HCT116 (cell line): ENCODE measurements at regions not wholly inside any gene's neighbourhood (a gene's known extent, or its start where the extent isn't known, plus 50 kb on each side); places are given as distances from the start of the nearest gene placed in this dataset.
"Not testable (repeated sequence)": the region's sequence is repeated elsewhere in the genome, so short reads cannot be mapped to it uniquely, and the experiment has no call there.

Experiments used
- ATAC-seq: fragments of 200-7000 bp; cut with Tn5 transposase; 2 replicates; pipeline ENCODE4 v1.9.1; 2020; ENCODE audit warnings: mild to moderate bottlenecking, moderate library complexity
- BruUV-seq: library from RNA; stranded (reverse); fragments of 400-500 nt; replicated peaks from 2 replicates; lab custom pipeline; 2021; lab: Mats Ljungman, UMichigan
- CTCF ChIA-PET: fragments of 300-600 bp; sonication (Branson Sonifier 250); formaldehyde crosslinking; loops from one replicate; lab custom pipeline; 2021; ENCODE audit warnings: antibody characterized with exemption; lab: Charles Lee
- POLR2A ChIA-PET: fragments of 300-600, 350-600 bp; sonication (Branson Sonifier 250); formaldehyde crosslinking; loops from one replicate; lab custom pipeline; 2021; ENCODE audit warnings: antibody characterized with exemption; lab: Charles Lee
- RAD21 ChIA-PET, 2 experiments: fragments of 300-600 bp; sonication (Branson Sonifier 250); formaldehyde crosslinking; loops; one replicate each; lab custom pipeline; 2023; ENCODE audit warnings: low total read pairs in 2 of 2; ENCODE audit not compliant: uncharacterized antibody in 2 of 2, unreplicated experiment in 2 of 2, low non-redundant PET in 1 of 2; lab: Charles Lee
- DNase-seq: peaks from one replicate; pipeline ENCODE4 v3.0.0-alpha.2; 2010; ENCODE audit warnings: low read depth, low spot score
- H2AFZ ChIP-seq: fragments of 200-600 bp; shearing (Covaris generic), sonication (generic); 2 replicates; pipeline ENCODE4 v1.6.1; 2017; ENCODE audit warnings: low read depth, mixed run types, mixed read lengths, antibody characterized with exemption, low read length; ENCODE audit not compliant: poor library complexity, severe bottlenecking
- H3K27ac ChIP-seq: 2 replicates; pipeline ENCODE4 v1.5.1; 2012; ENCODE audit warnings: low read depth, low read length
- H3K27me3 ChIP-seq: fragments of 200-600 bp; sonication (generic); 2 replicates; pipeline ENCODE4 v1.6.1; 2016; ENCODE audit warnings: mixed run types, low read length, mixed read lengths; ENCODE audit not compliant: insufficient read depth
- H3K36me3 ChIP-seq, 2 experiments: fragments of 200-500 bp in 1 of 2; fragments of 200-600 bp in 1 of 2; sonication (Bioruptor generic) in 1 of 2; sonication (generic) in 1 of 2; 2 replicates each; pipeline versions ENCODE4 v1.5.1 to v1.6.1; 2014 to 2016; ENCODE audit warnings: low read length in 2 of 2, inconsistent platforms in 1 of 2, mixed read lengths in 1 of 2, mixed run types in 1 of 2; ENCODE audit not compliant: insufficient read depth in 2 of 2, control insufficient read depth in 1 of 2
- H3K4me1 ChIP-seq, 2 experiments: fragments of 200-600 bp in 1 of 2; sonication (generic) in 1 of 2; 2 replicates each; pipeline versions ENCODE4 v1.5.1 to v1.6.1; 2012 to 2017; ENCODE audit warnings: low read length in 2 of 2, inconsistent platforms in 1 of 2, mild to moderate bottlenecking in 1 of 2, mixed read lengths in 1 of 2, mixed run types in 1 of 2, moderate library complexity in 1 of 2; ENCODE audit not compliant: insufficient read depth in 2 of 2, control insufficient read depth in 1 of 2
- H3K4me2 ChIP-seq: fragments of 200-600 bp; sonication (generic); 2 replicates; pipeline ENCODE4 v1.6.1; 2017; ENCODE audit warnings: mixed run types, low read length, mixed read lengths
- H3K4me3 ChIP-seq, 2 experiments: fragments of 200-600 bp in 1 of 2; sonication (generic) in 1 of 2; replicated peaks in 1 of 2; 2 replicates each; pipeline ENCODE4 v1.5.1; 2011 to 2016; ENCODE audit warnings: low read length in 2 of 2, control low read depth in 1 of 2, low read depth in 1 of 2, mild to moderate bottlenecking in 1 of 2, mixed read lengths in 1 of 2, mixed run types in 1 of 2
- H3K79me2 ChIP-seq: fragments of 200-600 bp; sonication (generic); 2 replicates; pipeline ENCODE4 v1.6.1; 2017; ENCODE audit warnings: mild to moderate bottlenecking, mixed run types, low read length, moderate library complexity, mixed read lengths; ENCODE audit not compliant: insufficient read depth
- H3K9ac ChIP-seq: fragments of 200-600 bp; sonication (generic); 2 replicates; pipeline ENCODE4 v1.6.1; 2016; ENCODE audit warnings: low read length, mixed read lengths
- H3K9me2 ChIP-seq: fragments of 200-600 bp; sonication (generic), shearing (Covaris generic); 2 replicates; pipeline ENCODE4 v1.6.1; 2017; ENCODE audit warnings: mixed run types, mild to moderate bottlenecking, moderate library complexity; ENCODE audit not compliant: insufficient read depth
- H3K9me3 ChIP-seq, 2 experiments: fragments of 200-500 bp in 1 of 2; fragments of 200-600 bp in 1 of 2; sonication (Bioruptor generic) in 1 of 2; sonication (generic) in 1 of 2; 2 replicates each; pipeline ENCODE4 v1.6.1; 2014 to 2017; ENCODE audit warnings: low read length in 2 of 2, mixed read lengths in 2 of 2, inconsistent platforms in 1 of 2, low read depth in 1 of 2, mild to moderate bottlenecking in 1 of 2, mixed run types in 1 of 2, moderate library complexity in 1 of 2; ENCODE audit not compliant: control insufficient read depth in 1 of 2, insufficient read depth in 1 of 2
- H4K20me1 ChIP-seq: fragments of 200-600 bp; sonication (generic), shearing (Covaris generic); 2 replicates; pipeline ENCODE4 v1.6.1; 2017; ENCODE audit warnings: mixed run types, mild to moderate bottlenecking, moderate library complexity; ENCODE audit not compliant: insufficient read depth
- CEBPB ChIP-seq: IDR thresholded peaks from 2 replicates; pipeline ENCODE4 v1.6.1; 2012; ENCODE audit warnings: low read depth
- EGR1 ChIP-seq: IDR thresholded peaks from 2 replicates; pipeline ENCODE4 v1.6.1; 2012; ENCODE audit warnings: low read depth
- ELF1 ChIP-seq: IDR thresholded peaks from 2 replicates; pipeline ENCODE4 v1.6.1; 2012; ENCODE audit warnings: low read depth, borderline replicate concordance
- EZH2phosphoT487 ChIP-seq: fragments of 200-600 bp; IDR thresholded peaks from 2 replicates; pipeline ENCODE4 v1.6.1; 2018; ENCODE audit warnings: antibody characterized with exemption, borderline replicate concordance
- FOSL1 ChIP-seq: IDR thresholded peaks from 2 replicates; pipeline ENCODE4 v1.6.1; 2012; ENCODE audit warnings: low read depth
- JUND ChIP-seq: IDR thresholded peaks from 2 replicates; pipeline ENCODE4 v1.6.1; 2012
- MAX ChIP-seq: IDR thresholded peaks from 2 replicates; pipeline ENCODE4 v1.6.1; 2012
- REST ChIP-seq: IDR thresholded peaks from 2 replicates; pipeline ENCODE4 v1.6.1; 2012; ENCODE audit warnings: low read depth
- SIN3A ChIP-seq: IDR thresholded peaks from 2 replicates; pipeline ENCODE4 v1.6.1; 2012; ENCODE audit warnings: low read depth
- SRF ChIP-seq: IDR thresholded peaks from 2 replicates; pipeline ENCODE4 v1.6.1; 2012; ENCODE audit warnings: low read depth
- TCF7L2 ChIP-seq: IDR thresholded peaks from 2 replicates; pipeline ENCODE4 v1.7.0; 2011; ENCODE audit warnings: borderline replicate concordance, inconsistent platforms; ENCODE audit not compliant: insufficient read depth, insufficient read length; ENCODE audit errors: extremely low read depth
- YY1 ChIP-seq: IDR thresholded peaks from 2 replicates; pipeline ENCODE4 v1.6.1; 2011; ENCODE audit warnings: low read length, low read depth, moderate library complexity, mild to moderate bottlenecking; ENCODE audit not compliant: insufficient replicate concordance; ENCODE audit errors: extremely low read depth
- intact Hi-C: fragments of 100-400 bp; cut with micrococcal nuclease; formaldehyde crosslinking; loops from 2 replicates; pipeline ENCODE4 v1.10.0; 2022
- TF ChIP-seq, protein P1 (sequence below): IDR thresholded peaks from 2 replicates; pipeline ENCODE4 v1.6.1; 2012
- TF ChIP-seq, protein P2 (sequence below), 3 experiments: fragments of 200-600 bp in 1 of 3; sonication (generic) in 1 of 3; IDR thresholded peaks in 2 of 3; conservative IDR thresholded peaks in 1 of 3; 2 replicates each; pipeline ENCODE4 v1.5.1; 2012 to 2017; ENCODE audit warnings: low read depth in 2 of 3, low read length in 2 of 3, antibody characterized with exemption in 1 of 3, borderline replicate concordance in 1 of 3, control low read depth in 1 of 3, mild to moderate bottlenecking in 1 of 3, mixed read lengths in 1 of 3, mixed run types in 1 of 3, moderate library complexity in 1 of 3; ENCODE audit not compliant: insufficient read depth in 1 of 3

DNA sequence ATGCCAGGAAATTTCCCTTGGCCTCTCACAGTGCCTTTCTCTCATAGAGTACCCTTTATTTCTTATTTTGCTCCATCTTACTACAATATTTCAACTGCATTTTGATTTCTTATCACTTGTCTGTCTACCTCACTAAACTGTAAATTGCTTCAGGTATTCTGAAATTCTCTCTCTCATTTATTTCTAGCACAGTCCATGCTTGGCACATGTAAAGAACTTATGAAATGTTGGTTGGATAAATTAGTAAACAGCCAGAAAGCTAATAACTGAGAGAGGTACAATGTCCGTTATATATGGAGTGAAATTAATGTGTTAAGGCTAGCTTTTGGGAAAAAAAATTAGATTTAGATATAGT lies 138.3 kb upstream of the RFC3 start (continued):
- no peak for TF ChIP-seq REST
- no peak for TF ChIP-seq JUND
- no peak for TF ChIP-seq EGR1
- no peak for TF ChIP-seq YY1
- TF ChIP-seq SRF: no peak
- TF ChIP-seq EZH2phosphoT487: no peak
- no peak for TF ChIP-seq ELF1
- no peak for TF ChIP-seq FOSL1
- no peak for TF ChIP-seq SIN3A

- Histone ChIP-seq H3K27ac (no peak overlapping the region), H3K27me3 (no peaks in the 10 kb centered on the region), H3K4me3 (no peak overlapping the region), H4K20me1 (no peaks in the 10 kb centered on the region), H3K9ac (no peak overlapping the region), H3K4me2 (no peak overlapping the region), H3K36me3 (no peaks in the 10 kb centered on the region), H2AFZ (no peak overlapping the region), H3K9me2 (no peaks in the 10 kb centered on the region), H3K4me1 (no peaks in the 10 kb centered on the region), H3K79me2 (no peaks in the 10 kb centered on the region), H3K9me3 (no peaks in the 10 kb centered on the region)
- RAD21 ChIA-PET: no interaction called here
- DNase-seq: no peak
- ATAC-seq: no peak
- BruUV-seq: no TSS peak
- TF ChIP-seq SIN3A (no peak), FOSL1 (no peak), MAX (no peak), CEBPB (no peak), TCF7L2 (no peak)
- TF ChIP-seq, protein P1, sequence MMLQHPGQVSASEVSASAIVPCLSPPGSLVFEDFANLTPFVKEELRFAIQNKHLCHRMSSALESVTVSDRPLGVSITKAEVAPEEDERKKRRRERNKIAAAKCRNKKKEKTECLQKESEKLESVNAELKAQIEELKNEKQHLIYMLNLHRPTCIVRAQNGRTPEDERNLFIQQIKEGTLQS: no peak
- TF ChIP-seq, protein P2, sequence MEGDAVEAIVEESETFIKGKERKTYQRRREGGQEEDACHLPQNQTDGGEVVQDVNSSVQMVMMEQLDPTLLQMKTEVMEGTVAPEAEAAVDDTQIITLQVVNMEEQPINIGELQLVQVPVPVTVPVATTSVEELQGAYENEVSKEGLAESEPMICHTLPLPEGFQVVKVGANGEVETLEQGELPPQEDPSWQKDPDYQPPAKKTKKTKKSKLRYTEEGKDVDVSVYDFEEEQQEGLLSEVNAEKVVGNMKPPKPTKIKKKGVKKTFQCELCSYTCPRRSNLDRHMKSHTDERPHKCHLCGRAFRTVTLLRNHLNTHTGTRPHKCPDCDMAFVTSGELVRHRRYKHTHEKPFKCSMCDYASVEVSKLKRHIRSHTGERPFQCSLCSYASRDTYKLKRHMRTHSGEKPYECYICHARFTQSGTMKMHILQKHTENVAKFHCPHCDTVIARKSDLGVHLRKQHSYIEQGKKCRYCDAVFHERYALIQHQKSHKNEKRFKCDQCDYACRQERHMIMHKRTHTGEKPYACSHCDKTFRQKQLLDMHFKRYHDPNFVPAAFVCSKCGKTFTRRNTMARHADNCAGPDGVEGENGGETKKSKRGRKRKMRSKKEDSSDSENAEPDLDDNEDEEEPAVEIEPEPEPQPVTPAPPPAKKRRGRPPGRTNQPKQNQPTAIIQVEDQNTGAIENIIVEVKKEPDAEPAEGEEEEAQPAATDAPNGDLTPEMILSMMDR (IDR thresholded peaks at IDR 0.05 in 2 of 3, conservative IDR thresholded peaks at IDR 0.05 in 1 of 3; ENCODE audit: borderline replicate concordance in 1 of 3, insufficient read depth in 1 of 3, low read depth in 2 of 3, low read length in 2 of 3): no peak
- intact Hi-C loops: no loop called here
- POLR2A ChIA-PET: no interaction called here
- CTCF ChIA-PET: no interaction called here
These were observed 135.9 kb upstream of the RFC3 start for GRCh38 chr13:33682020-33682564.

GRCh38 chr13:33682646-33683045 lies 135.3 kb upstream of the RFC3 start:
- intact Hi-C loops, DNase-seq, CTCF ChIA-PET: not testable (repeated sequence)

More at GRCh38 chr13:33682646-33683045, 135.3 kb upstream of the RFC3 start:
- H3K4me2 ChIP-seq, H3K27me3 ChIP-seq, POLR2A ChIA-PET, H3K4me3 ChIP-seq, BruUV-seq, ATAC-seq, H3K9ac ChIP-seq, H2AFZ ChIP-seq, H3K79me2 ChIP-seq, RAD21 ChIA-PET, H3K4me1 ChIP-seq, H3K36me3 ChIP-seq, H3K9me3 ChIP-seq, H3K27ac ChIP-seq, H4K20me1 ChIP-seq, H3K9me2 ChIP-seq: not testable (repeated sequence)
